Adrenal gland (tissue), 5 donors: ENCODE measurements at regions not wholly inside any gene's neighbourhood (a gene's known extent, or its start where the extent isn't known, plus 50 kb on each side); places are given as distances from the start of the nearest gene placed in this dataset.

ENCODE experiments used
- CTCF ChIP-seq, 6 experiments: fragments of 450-650 bp in 4 of 6; fragments of 200-600 bp in 2 of 6; sonication (generic) in 1 of 6; IDR thresholded peaks; 1 replicate in 5 of 6; 2 replicates in 1 of 6; pipeline versions ENCODE4 v1.5.1 to v1.8.0; 2016 to 2021; ENCODE audit warnings: antibody characterized with exemption in 6 of 6, mild to moderate bottlenecking in 2 of 6, moderate library complexity in 1 of 6
- POLR2A ChIP-seq, 2 donors: fragments of 450-650 bp; IDR thresholded peaks; one replicate each; pipeline ENCODE4 v1.6.1; 2017; ENCODE audit warnings: antibody characterized with exemption in 2 of 2, mild to moderate bottlenecking in 2 of 2, moderate library complexity in 1 of 2
- donor health status: DM: no; HTN: no; CAD: no.

DNA sequence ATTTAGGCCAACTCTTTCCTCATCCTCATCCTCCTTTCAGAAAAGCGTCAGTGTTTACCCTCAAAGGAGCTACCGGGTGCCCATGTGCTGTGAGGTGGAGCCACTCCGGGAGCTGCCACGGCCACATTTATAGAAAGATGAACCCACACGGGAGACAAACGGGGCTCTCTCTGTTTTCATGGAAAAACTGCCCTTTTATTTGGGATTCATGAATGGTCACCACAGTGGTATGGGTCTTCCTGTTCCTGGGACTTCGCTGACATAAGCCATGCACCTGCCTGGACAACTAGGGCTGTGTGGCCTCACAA, 224.2 kb downstream of the ZIC5 start:
- no peak for TF ChIP-seq CTCF (IDR thresholded peaks at IDR 0.05)
- TF ChIP-seq POLR2A (IDR thresholded peaks at IDR 0.05): no peak
